ENCODE measurements at regions not wholly inside any gene's neighbourhood (a gene's known extent, or its start where the extent isn't known, plus 50 kb on each side); places are given as distances from the start of the nearest gene placed in this dataset.

DNA sequence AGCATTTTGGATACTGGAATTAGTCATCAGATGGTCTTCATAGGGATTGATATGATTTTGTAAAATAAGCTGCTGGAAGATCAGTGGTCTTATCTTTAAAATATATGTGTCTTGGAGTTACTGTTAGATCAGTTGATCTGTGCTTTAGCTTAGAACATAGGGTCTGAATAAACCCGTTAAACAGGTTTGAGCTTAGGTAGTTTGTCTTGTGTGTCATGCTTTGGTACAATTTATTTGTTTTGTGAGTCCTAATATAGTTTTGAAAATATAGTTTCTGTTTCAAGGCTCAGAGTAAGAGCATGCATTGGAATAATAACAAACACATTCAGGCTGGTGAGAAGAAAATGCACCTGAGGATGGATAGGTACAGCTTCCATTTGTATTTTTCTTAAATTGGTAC, 505.0 kb downstream of the SLC16A7 start:
- TF ChIP-seq, protein P1, sequence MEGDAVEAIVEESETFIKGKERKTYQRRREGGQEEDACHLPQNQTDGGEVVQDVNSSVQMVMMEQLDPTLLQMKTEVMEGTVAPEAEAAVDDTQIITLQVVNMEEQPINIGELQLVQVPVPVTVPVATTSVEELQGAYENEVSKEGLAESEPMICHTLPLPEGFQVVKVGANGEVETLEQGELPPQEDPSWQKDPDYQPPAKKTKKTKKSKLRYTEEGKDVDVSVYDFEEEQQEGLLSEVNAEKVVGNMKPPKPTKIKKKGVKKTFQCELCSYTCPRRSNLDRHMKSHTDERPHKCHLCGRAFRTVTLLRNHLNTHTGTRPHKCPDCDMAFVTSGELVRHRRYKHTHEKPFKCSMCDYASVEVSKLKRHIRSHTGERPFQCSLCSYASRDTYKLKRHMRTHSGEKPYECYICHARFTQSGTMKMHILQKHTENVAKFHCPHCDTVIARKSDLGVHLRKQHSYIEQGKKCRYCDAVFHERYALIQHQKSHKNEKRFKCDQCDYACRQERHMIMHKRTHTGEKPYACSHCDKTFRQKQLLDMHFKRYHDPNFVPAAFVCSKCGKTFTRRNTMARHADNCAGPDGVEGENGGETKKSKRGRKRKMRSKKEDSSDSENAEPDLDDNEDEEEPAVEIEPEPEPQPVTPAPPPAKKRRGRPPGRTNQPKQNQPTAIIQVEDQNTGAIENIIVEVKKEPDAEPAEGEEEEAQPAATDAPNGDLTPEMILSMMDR (IDR thresholded peaks at IDR 0.05) = no peak
- TF ChIP-seq POLR2A (IDR thresholded peaks at IDR 0.05) = no peak

All from right lobe of liver (tissue), 4 donors.